Progenitor cell of endocrine pancreas (in vitro differentiated cells): ENCODE measurements at regions not wholly inside any gene's neighbourhood (a gene's known extent, or its start where the extent isn't known, plus 50 kb on each side); places are given as distances from the start of the nearest gene placed in this dataset.

ENCODE experiments used
- DNase-seq: peaks from one replicate; pipeline ENCODE4 v3.0.0; 2021; ENCODE audit warnings: low spot score; ENCODE audit not compliant: unreplicated experiment
- H3K27ac Mint-ChIP-seq: 2 replicates; pipeline ENCODE4 v1.8.0; 2021; ENCODE audit warnings: mild to moderate bottlenecking, moderate library complexity, mixed read lengths
- H3K27me3 Mint-ChIP-seq: 2 replicates; pipeline ENCODE4 v1.8.0; 2021; ENCODE audit warnings: mixed read lengths
- H3K36me3 Mint-ChIP-seq: 2 replicates; pipeline ENCODE4 v1.8.0; 2022; ENCODE audit warnings: mixed read lengths; ENCODE audit not compliant: insufficient read depth
- H3K4me1 Mint-ChIP-seq: 2 replicates; pipeline ENCODE4 v1.8.0; 2021; ENCODE audit warnings: low read depth, mixed read lengths
- H3K4me3 Mint-ChIP-seq: 2 replicates; pipeline ENCODE4 v1.8.0; 2021; ENCODE audit warnings: low read depth, mild to moderate bottlenecking, moderate library complexity, mixed read lengths
- H3K9me3 Mint-ChIP-seq: 2 replicates; pipeline ENCODE4 v1.8.0; 2021; ENCODE audit warnings: low read depth, mixed read lengths
- TF ChIP-seq, protein P1 (sequence below): fragments of 200-600 bp; sonication (generic); IDR thresholded peaks from one replicate; pipeline ENCODE4 v1.5.0; 2021; ENCODE audit warnings: antibody characterized with exemption, mild to moderate bottlenecking; ENCODE audit not compliant: unreplicated experiment

DNA sequence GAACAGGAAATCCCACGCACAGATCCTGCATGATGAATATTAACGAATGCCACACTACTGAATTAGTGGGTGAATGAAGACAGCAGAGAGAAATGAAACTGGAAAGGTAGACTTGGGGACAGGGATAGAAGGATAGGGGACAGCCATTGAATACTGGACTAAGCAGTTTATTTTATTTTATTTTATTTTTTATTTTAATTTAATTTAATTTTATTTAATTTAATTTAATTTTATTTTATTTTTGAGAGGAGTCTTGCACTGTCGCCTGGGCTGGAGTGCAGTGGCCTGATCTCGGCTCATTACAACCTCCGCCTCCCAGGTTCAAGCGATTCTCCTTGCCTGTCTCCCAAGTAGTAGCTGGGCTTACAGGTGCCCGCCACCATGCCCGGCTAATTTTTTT lies 385.2 kb downstream of the GPAT3 start:
- TF ChIP-seq, protein P1, sequence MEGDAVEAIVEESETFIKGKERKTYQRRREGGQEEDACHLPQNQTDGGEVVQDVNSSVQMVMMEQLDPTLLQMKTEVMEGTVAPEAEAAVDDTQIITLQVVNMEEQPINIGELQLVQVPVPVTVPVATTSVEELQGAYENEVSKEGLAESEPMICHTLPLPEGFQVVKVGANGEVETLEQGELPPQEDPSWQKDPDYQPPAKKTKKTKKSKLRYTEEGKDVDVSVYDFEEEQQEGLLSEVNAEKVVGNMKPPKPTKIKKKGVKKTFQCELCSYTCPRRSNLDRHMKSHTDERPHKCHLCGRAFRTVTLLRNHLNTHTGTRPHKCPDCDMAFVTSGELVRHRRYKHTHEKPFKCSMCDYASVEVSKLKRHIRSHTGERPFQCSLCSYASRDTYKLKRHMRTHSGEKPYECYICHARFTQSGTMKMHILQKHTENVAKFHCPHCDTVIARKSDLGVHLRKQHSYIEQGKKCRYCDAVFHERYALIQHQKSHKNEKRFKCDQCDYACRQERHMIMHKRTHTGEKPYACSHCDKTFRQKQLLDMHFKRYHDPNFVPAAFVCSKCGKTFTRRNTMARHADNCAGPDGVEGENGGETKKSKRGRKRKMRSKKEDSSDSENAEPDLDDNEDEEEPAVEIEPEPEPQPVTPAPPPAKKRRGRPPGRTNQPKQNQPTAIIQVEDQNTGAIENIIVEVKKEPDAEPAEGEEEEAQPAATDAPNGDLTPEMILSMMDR = no peak

DNA sequence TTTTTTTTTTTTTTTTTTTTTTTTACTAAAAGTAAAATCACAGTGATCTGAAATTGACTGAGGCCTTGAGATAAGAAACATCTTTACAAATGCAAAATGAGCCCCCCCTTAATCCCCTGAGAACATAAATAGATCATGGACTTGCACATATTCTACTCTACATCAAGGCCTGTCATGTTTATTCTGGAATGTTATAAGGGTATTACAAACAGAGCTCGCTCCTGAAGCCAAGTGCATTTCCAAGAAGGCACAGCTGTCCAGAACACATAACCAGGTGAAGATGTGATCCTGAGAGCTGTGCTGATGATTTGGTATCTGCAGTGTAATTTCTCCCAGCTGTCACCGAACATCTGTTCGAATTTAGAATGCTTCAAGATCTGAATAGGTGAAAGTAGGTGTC lies 384.5 kb downstream of the GPAT3 start:
- no peak for DNase-seq
- no peaks in the 10 kb centered on the region for H3K4me1 Mint-ChIP-seq
- no peak overlapping the region for H3K4me3 Mint-ChIP-seq
- H3K36me3 Mint-ChIP-seq = no peaks in the 10 kb centered on the region
- H3K27me3 Mint-ChIP-seq = peaks cover 5% of the 10 kb centered on the region
- TF ChIP-seq, protein P1 = no peak
- H3K9me3 Mint-ChIP-seq = no peaks in the 10 kb centered on the region
- no peak overlapping the region for H3K27ac Mint-ChIP-seq

More for the DNA sequence above, 385.2 kb downstream of the GPAT3 start:
- H3K4me3 Mint-ChIP-seq = no peak overlapping the region
- H3K9me3 Mint-ChIP-seq = no peaks in the 10 kb centered on the region
- H3K4me1 Mint-ChIP-seq = no peaks in the 10 kb centered on the region
- H3K27me3 Mint-ChIP-seq = peaks cover 5% of the 10 kb centered on the region
- no peak for DNase-seq
- no peak overlapping the region for H3K27ac Mint-ChIP-seq
- no peaks in the 10 kb centered on the region for H3K36me3 Mint-ChIP-seq

DNA sequence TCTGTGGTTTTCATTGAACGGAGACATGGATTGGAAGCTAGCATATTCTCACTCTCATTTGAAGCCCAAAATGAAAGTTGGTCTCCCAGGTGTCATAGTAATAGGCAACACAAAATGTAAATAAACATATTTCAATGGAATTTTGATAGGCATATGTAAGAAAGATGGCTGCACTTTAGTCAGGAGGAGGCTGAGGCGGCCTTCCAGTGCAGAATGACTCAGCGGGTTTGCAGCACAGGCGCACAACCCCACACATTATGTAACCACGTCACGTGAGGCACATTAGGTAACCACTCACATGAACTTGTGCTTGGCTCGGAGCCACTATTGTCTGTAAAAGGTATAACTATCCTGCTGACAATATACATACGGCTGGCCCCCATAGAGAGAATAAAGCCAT lies 381.7 kb downstream of the GPAT3 start:
- Mint-ChIP-seq H3K27me3 (peaks cover 5% of the 10 kb centered on the region), H3K4me1 (no peaks in the 10 kb centered on the region), H3K27ac (no peak overlapping the region), H3K36me3 (no peaks in the 10 kb centered on the region), H3K4me3 (no peak overlapping the region), H3K9me3 (no peaks in the 10 kb centered on the region)
- DNase-seq = no peak
- TF ChIP-seq, protein P1 = no peak

DNA sequence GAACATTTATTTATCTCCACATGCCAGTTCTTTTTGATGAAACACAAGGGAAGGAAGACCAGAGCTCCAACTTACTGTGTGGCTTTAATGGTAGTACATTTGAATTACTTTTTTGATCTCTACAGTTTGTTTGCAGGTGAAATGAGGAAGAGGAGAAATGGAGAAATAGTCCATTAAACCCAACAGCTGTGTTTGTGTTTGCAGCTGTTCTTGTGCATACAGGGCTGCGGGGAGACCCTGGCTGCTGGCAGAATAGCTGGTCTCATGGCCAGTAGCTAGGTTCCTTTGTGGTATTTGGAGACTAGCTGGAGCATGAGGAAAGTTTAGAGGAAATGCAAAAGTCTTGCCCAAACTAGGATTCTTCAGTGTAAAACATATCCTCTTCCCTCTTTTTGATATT lies 374.8 kb downstream of the GPAT3 start:
- TF ChIP-seq, protein P1 = no peak
- Mint-ChIP-seq H3K27me3 (no peaks in the 10 kb centered on the region), H3K9me3 (no peaks in the 10 kb centered on the region), H3K4me3 (no peak overlapping the region), H3K36me3 (no peaks in the 10 kb centered on the region), H3K27ac (no peak overlapping the region), H3K4me1 (no peaks in the 10 kb centered on the region)
- no peak for DNase-seq

DNA sequence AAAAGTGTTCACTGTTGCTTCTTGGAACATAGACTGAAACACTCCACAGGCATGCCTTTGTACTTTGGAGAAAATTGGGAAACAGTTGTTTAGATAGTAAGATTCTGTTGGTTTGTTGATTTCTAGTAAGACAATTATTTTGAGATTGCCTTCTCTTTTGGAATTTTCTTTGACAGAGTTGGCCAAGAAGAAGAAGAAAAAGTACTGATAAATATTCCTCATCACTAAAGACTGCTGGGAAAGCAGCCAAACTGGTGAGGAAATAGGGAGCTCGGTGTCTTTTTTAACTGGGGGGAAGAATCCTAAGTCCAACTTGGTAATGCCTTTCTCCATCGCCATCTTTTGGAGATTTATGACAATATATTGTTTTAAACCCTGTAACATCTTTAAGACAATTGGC lies 370.7 kb downstream of the GPAT3 start:
- Mint-ChIP-seq H3K27me3 (no peaks in the 10 kb centered on the region), H3K4me1 (no peaks in the 10 kb centered on the region), H3K4me3 (no peak overlapping the region), H3K36me3 (no peaks in the 10 kb centered on the region), H3K27ac (no peak overlapping the region), H3K9me3 (no peaks in the 10 kb centered on the region)
- TF ChIP-seq, protein P1 = no peak
- no peak for DNase-seq
